ENCODE measurements at regions not wholly inside any gene's neighbourhood (a gene's known extent, or its start where the extent isn't known, plus 50 kb on each side); places are given as distances from the start of the nearest gene placed in this dataset.

DNA sequence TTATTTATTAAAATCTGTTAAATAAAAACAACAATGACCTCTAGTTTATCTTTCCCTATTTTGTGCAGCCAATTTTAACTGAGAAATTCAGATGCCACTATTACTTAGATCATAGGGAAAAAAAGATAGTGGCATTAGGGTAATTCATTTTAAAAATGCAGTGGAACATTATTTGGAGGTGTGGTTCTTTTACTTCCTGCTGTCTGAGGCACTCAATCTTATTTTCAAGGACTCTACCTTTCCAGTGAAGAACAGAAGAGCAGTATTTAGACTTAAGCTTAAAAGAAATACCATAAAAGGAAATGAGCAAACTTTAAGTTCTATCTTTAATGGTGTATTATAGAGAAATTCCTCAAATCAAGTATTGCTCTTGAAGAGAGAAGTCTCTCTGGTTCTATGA is 342.6 kb upstream of the KLF12 start (continued):
- no peak for TF ChIP-seq ZNF331 (CRISPR knock-in tag; IDR thresholded peaks at IDR 0.05; ENCODE audit: low read depth)
- TF ChIP-seq, protein P1, sequence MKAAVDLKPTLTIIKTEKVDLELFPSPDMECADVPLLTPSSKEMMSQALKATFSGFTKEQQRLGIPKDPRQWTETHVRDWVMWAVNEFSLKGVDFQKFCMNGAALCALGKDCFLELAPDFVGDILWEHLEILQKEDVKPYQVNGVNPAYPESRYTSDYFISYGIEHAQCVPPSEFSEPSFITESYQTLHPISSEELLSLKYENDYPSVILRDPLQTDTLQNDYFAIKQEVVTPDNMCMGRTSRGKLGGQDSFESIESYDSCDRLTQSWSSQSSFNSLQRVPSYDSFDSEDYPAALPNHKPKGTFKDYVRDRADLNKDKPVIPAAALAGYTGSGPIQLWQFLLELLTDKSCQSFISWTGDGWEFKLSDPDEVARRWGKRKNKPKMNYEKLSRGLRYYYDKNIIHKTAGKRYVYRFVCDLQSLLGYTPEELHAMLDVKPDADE (IDR thresholded peaks at IDR 0.05): no peak
- TF ChIP-seq, protein P2, sequence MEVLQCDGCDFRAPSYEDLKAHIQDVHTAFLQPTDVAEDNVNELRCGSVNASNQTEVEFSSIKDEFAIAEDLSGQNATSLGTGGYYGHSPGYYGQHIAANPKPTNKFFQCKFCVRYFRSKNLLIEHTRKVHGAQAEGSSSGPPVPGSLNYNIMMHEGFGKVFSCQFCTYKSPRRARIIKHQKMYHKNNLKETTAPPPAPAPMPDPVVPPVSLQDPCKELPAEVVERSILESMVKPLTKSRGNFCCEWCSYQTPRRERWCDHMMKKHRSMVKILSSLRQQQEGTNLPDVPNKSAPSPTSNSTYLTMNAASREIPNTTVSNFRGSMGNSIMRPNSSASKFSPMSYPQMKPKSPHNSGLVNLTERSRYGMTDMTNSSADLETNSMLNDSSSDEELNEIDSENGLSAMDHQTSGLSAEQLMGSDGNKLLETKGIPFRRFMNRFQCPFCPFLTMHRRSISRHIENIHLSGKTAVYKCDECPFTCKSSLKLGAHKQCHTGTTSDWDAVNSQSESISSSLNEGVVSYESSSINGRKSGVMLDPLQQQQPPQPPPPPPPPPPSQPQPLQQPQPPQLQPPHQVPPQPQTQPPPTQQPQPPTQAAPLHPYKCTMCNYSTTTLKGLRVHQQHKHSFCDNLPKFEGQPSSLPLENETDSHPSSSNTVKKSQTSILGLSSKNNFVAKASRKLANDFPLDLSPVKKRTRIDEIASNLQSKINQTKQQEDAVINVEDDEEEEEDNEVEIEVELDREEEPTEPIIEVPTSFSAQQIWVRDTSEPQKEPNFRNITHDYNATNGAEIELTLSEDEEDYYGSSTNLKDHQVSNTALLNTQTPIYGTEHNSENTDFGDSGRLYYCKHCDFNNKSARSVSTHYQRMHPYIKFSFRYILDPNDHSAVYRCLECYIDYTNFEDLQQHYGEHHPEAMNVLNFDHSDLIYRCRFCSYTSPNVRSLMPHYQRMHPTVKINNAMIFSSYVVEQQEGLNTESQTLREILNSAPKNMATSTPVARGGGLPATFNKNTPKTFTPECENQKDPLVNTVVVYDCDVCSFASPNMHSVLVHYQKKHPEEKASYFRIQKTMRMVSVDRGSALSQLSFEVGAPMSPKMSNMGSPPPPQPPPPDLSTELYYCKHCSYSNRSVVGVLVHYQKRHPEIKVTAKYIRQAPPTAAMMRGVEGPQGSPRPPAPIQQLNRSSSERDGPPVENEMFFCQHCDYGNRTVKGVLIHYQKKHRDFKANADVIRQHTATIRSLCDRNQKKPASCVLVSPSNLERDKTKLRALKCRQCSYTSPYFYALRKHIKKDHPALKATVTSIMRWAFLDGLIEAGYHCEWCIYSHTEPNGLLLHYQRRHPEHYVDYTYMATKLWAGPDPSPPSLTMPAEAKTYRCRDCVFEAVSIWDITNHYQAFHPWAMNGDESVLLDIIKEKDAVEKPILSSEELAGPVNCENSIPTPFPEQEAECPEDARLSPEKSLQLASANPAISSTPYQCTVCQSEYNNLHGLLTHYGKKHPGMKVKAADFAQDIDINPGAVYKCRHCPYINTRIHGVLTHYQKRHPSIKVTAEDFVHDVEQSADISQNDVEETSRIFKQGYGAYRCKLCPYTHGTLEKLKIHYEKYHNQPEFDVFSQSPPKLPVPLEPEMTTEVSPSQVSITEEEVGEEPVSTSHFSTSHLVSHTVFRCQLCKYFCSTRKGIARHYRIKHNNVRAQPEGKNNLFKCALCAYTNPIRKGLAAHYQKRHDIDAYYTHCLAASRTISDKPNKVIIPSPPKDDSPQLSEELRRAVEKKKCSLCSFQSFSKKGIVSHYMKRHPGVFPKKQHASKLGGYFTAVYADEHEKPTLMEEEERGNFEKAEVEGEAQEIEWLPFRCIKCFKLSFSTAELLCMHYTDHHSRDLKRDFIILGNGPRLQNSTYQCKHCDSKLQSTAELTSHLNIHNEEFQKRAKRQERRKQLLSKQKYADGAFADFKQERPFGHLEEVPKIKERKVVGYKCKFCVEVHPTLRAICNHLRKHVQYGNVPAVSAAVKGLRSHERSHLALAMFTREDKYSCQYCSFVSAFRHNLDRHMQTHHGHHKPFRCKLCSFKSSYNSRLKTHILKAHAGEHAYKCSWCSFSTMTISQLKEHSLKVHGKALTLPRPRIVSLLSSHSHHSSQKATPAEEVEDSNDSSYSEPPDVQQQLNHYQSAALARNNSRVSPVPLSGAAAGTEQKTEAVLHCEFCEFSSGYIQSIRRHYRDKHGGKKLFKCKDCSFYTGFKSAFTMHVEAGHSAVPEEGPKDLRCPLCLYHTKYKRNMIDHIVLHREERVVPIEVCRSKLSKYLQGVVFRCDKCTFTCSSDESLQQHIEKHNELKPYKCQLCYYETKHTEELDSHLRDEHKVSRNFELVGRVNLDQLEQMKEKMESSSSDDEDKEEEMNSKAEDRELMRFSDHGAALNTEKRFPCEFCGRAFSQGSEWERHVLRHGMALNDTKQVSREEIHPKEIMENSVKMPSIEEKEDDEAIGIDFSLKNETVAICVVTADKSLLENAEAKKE (CRISPR knock-in tag; IDR thresholded peaks at IDR 0.05): no peak

DNA sequence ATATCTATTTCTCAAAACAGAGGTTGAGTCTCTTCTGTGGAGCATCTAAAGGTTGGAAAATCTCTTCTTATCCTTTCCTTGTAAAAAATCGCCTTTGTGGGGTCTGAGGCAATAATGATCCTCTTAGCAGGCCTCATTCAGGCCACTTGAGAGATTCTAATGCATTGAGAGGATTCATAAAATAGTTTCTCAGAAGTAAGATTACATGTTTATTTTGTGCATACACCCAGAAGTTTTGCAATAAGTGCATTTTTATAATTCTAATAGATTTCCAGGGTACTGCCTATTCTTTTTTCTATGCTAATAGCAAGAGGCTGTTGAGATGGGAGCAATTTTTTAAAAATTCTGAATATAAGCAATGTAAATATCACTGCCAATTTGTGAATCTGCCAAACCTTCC is 342.2 kb upstream of the KLF12 start:
- no peaks in the 10 kb centered on the region for H4K20me1 ChIP-seq (replicated peaks; ENCODE audit: insufficient read depth)
- Mint-ChIP-seq H3K4me3 (no peak overlapping the region), H3K36me3 (ENCODE audit: low read depth) (no peaks in the 10 kb centered on the region), H3K9me3 (0 out of 3 replicates have a peak, but pooled peaks cover 3% of the 10 kb centered on the region), H3K27ac (no peak overlapping the region), H3K4me1 (no peaks in the 10 kb centered on the region), H3K27me3 (ENCODE audit: insufficient read depth, low read depth, poor library complexity) (no peaks in the 10 kb centered on the region)
- H3K4me3 ChIP-seq: no peak overlapping the region
- no peaks in the 10 kb centered on the region for H3K27me3 ChIP-seq (ENCODE audit: insufficient read depth)
- ATAC-seq (no peak), DNase-seq (ENCODE audit: low spot score) (no peak)
- no peaks in the 10 kb centered on the region for H3K36me3 ChIP-seq (ENCODE audit: insufficient read depth)
- no peak overlapping the region for H3K4me2 ChIP-seq
- H3K27ac ChIP-seq (ENCODE audit: low read depth): no peak overlapping the region
- no peaks in the 10 kb centered on the region for H3K79me2 ChIP-seq (replicated peaks; ENCODE audit: insufficient read depth)
- no peaks in the 10 kb centered on the region for H3F3A ChIP-seq (replicated peaks; ENCODE audit: low read depth)
- H2AFZ ChIP-seq: no peak overlapping the region
- H3K4me1 ChIP-seq (ENCODE audit: insufficient read depth): no peaks in the 10 kb centered on the region
- H3K9me2 ChIP-seq (ENCODE audit: insufficient read depth): no peaks in the 10 kb centered on the region
- TF ChIP-seq, protein P2 (CRISPR knock-in tag; IDR thresholded peaks at IDR 0.05): no peak
- TF ChIP-seq CREB1 (CRISPR knock-in tag; IDR thresholded peaks at IDR 0.05; ENCODE audit: low read depth) (no peak), ZNF114 (CRISPR knock-in tag; IDR thresholded peaks at IDR 0.05) (no peak), POLR2AphosphoS5 (IDR thresholded peaks at IDR 0.05; ENCODE audit: low read depth) (no peak), EZH2phosphoT487 (IDR thresholded peaks at IDR 0.05; ENCODE audit: unreplicated experiment) (no peak), EZH2 (IDR thresholded peaks at IDR 0.05; ENCODE audit: low read depth, unreplicated experiment) (no peak), NANOG (IDR thresholded peaks at IDR 0.05; ENCODE audit: borderline replicate concordance) (no peak)
